Peyer's patch (tissue), 4 donors: ENCODE measurements at regions not wholly inside any gene's neighbourhood (a gene's known extent, or its start where the extent isn't known, plus 50 kb on each side); places are given as distances from the start of the nearest gene placed in this dataset.

Experiments used
- CTCF ChIP-seq, 6 experiments: fragments of 450-650 bp in 4 of 6; fragments of 200-600 bp in 2 of 6; sonication (generic) in 1 of 6; IDR thresholded peaks; one replicate each; pipeline ENCODE4 v1.5.1; 2017 to 2019; ENCODE audit warnings: antibody characterized with exemption in 6 of 6, mild to moderate bottlenecking in 3 of 6, moderate library complexity in 1 of 6
- POLR2A ChIP-seq, 2 donors: fragments of 450-650 bp; IDR thresholded peaks; one replicate each; pipeline ENCODE4 v1.5.1; 2017; ENCODE audit warnings: antibody characterized with exemption in 2 of 2, mild to moderate bottlenecking in 2 of 2, moderate library complexity in 2 of 2

- TF ChIP-seq CTCF (IDR thresholded peaks at IDR 0.05), result no peak
- no peak for TF ChIP-seq POLR2A (IDR thresholded peaks at IDR 0.05)
Observed at GRCh38 chr4:164319688-164320087, 434.2 kb upstream of the SMIM31 start.
